ENCODE measurements at regions not wholly inside any gene's neighbourhood (a gene's known extent, or its start where the extent isn't known, plus 50 kb on each side); places are given as distances from the start of the nearest gene placed in this dataset.
"Not testable (repeated sequence)": the region's sequence is repeated elsewhere in the genome, so short reads cannot be mapped to it uniquely, and the experiment has no call there.

- DNase-seq (ENCODE audit: low spot score), result no peak
- H3K9me3 Mint-ChIP-seq, result no peaks in the 10 kb centered on the region
- intact Hi-C loops (cut with micrococcal nuclease), result loop anchor here (5.0 kb wide), 1 partner anchor 447 kb away; no protein-coding TSS in a partner anchor
- H3K27me3 Mint-ChIP-seq (ENCODE audit: insufficient read depth), result peaks cover 18% of the 10 kb centered on the region
- no peaks in the 10 kb centered on the region for H3K36me3 Mint-ChIP-seq (ENCODE audit: low read depth)
- peaks cover 7% of the 10 kb centered on the region for H3K4me1 Mint-ChIP-seq (ENCODE audit: low read depth)
- H3K4me3 Mint-ChIP-seq, result no peak overlapping the region
- H3K27ac Mint-ChIP-seq, result no peak overlapping the region
These were observed 157.0 kb downstream of the ADSS2 start for GRCh38 chr1:244294599-244295224.

- peaks cover 7% of the 10 kb centered on the region for H3K4me1 Mint-ChIP-seq (ENCODE audit: low read depth)
- H3K9me3 Mint-ChIP-seq, result no peaks in the 10 kb centered on the region
- no peak overlapping the region for H3K4me3 Mint-ChIP-seq
- H3K36me3 Mint-ChIP-seq (ENCODE audit: low read depth), result no peaks in the 10 kb centered on the region
- DNase-seq (ENCODE audit: low spot score), result no peak
- H3K27ac Mint-ChIP-seq, result no peak overlapping the region
- H3K27me3 Mint-ChIP-seq (ENCODE audit: insufficient read depth), result peaks cover 8% of the 10 kb centered on the region
- intact Hi-C loops (cut with micrococcal nuclease), result loop anchor here (5.0 kb wide), 1 partner anchor 449 kb away; no protein-coding TSS in a partner anchor
These were observed 155.7 kb downstream of the ADSS2 start for GRCh38 chr1:244296003-244296402.

GRCh38 chr1:244296447-244296846, 155.3 kb downstream of the ADSS2 start:
- peaks cover 3% of the 10 kb centered on the region for H3K27me3 Mint-ChIP-seq (ENCODE audit: insufficient read depth)

GRCh38 chr1:244297087-244297486, 154.6 kb downstream of the ADSS2 start:
- Mint-ChIP-seq H3K36me3 (ENCODE audit: low read depth) (no peaks in the 10 kb centered on the region), H3K27me3 (ENCODE audit: insufficient read depth) (peaks cover under 1% of the 10 kb centered on the region), H3K4me3 (no peak overlapping the region), H3K9me3 (no peaks in the 10 kb centered on the region), H3K4me1 (ENCODE audit: low read depth) (peaks cover 7% of the 10 kb centered on the region), H3K27ac (peak overlapping the region; percentile 11)
- intact Hi-C loops (cut with micrococcal nuclease), result loop anchor here (5.0 kb wide), 1 partner anchor 450 kb away; no protein-coding TSS in a partner anchor
- DNase-seq (ENCODE audit: low spot score), result no peak

More at GRCh38 chr1:244296447-244296846, 155.3 kb downstream of the ADSS2 start:
- intact Hi-C loops (cut with micrococcal nuclease), result loop anchor here (5.0 kb wide), 1 partner anchor 449 kb away; no protein-coding TSS in a partner anchor
- Mint-ChIP-seq H3K9me3 (no peaks in the 10 kb centered on the region), H3K4me3 (no peak overlapping the region), H3K4me1 (ENCODE audit: low read depth) (peaks cover 7% of the 10 kb centered on the region), H3K36me3 (ENCODE audit: low read depth) (no peaks in the 10 kb centered on the region), H3K27ac (no peak overlapping the region)
- DNase-seq (ENCODE audit: low spot score), result no peak

- no peak overlapping the region for H3K4me3 Mint-ChIP-seq
- no peak for DNase-seq (ENCODE audit: low spot score)
- H3K9me3 Mint-ChIP-seq, result no peaks in the 10 kb centered on the region
- peaks cover 7% of the 10 kb centered on the region for H3K4me1 Mint-ChIP-seq (ENCODE audit: low read depth)
- intact Hi-C loops (cut with micrococcal nuclease), result loop anchor here (5.0 kb wide), 1 partner anchor 450 kb away; no protein-coding TSS in a partner anchor
- no peaks in the 10 kb centered on the region for H3K36me3 Mint-ChIP-seq (ENCODE audit: low read depth)
- no peaks in the 10 kb centered on the region for H3K27me3 Mint-ChIP-seq (ENCODE audit: insufficient read depth)
- no peak overlapping the region for H3K27ac Mint-ChIP-seq
These were observed 154.1 kb downstream of the ADSS2 start for GRCh38 chr1:244297616-244298015.

GRCh38 chr1:244300029-244300375, 151.7 kb downstream of the ADSS2 start:
- H3K9me3 Mint-ChIP-seq; H3K27me3 Mint-ChIP-seq (ENCODE audit: insufficient read depth); intact Hi-C loops (cut with micrococcal nuclease); H3K36me3 Mint-ChIP-seq (ENCODE audit: low read depth); H3K27ac Mint-ChIP-seq; DNase-seq (ENCODE audit: low spot score); H3K4me3 Mint-ChIP-seq: not testable (repeated sequence)
- H3K4me1 Mint-ChIP-seq (ENCODE audit: low read depth), result peaks cover 12% of the 10 kb centered on the region

GRCh38 chr1:244301595-244302130, 150.0 kb downstream of the ADSS2 start:
- no peak for DNase-seq (ENCODE audit: low spot score)
- Mint-ChIP-seq H3K4me1 (ENCODE audit: low read depth) (peaks cover 12% of the 10 kb centered on the region), H3K9me3 (no peaks in the 10 kb centered on the region), H3K4me3 (no peak overlapping the region), H3K27me3 (ENCODE audit: insufficient read depth) (no peaks in the 10 kb centered on the region), H3K27ac (no peak overlapping the region), H3K36me3 (ENCODE audit: low read depth) (no peaks in the 10 kb centered on the region)
- intact Hi-C loops (cut with micrococcal nuclease), result no loop called here

- no peak for DNase-seq (ENCODE audit: low spot score)
- Mint-ChIP-seq H3K36me3 (ENCODE audit: low read depth) (no peaks in the 10 kb centered on the region), H3K27ac (no peak overlapping the region), H3K27me3 (ENCODE audit: insufficient read depth) (peaks cover 4% of the 10 kb centered on the region), H3K9me3 (peaks cover 7% of the 10 kb centered on the region), H3K4me1 (ENCODE audit: low read depth) (peaks cover 12% of the 10 kb centered on the region), H3K4me3 (no peak overlapping the region)
- intact Hi-C loops (cut with micrococcal nuclease), result no loop called here
These were observed 148.7 kb downstream of the ADSS2 start for GRCh38 chr1:244302876-244303609.

GRCh38 chr1:244303610-244303969, 148.1 kb downstream of the ADSS2 start:
- Mint-ChIP-seq H3K27ac (no peak overlapping the region), H3K36me3 (ENCODE audit: low read depth) (peaks cover 1% of the 10 kb centered on the region), H3K4me1 (ENCODE audit: low read depth) (peaks cover 12% of the 10 kb centered on the region), H3K27me3 (ENCODE audit: insufficient read depth) (peaks cover 4% of the 10 kb centered on the region), H3K4me3 (no peak overlapping the region), H3K9me3 (peaks cover 7% of the 10 kb centered on the region)
- no peak for DNase-seq (ENCODE audit: low spot score)
- intact Hi-C loops (cut with micrococcal nuclease), result no loop called here

GRCh38 chr1:244304156-244304555, 147.6 kb downstream of the ADSS2 start:
- H3K4me3 Mint-ChIP-seq, result no peak overlapping the region
- H3K27ac Mint-ChIP-seq, result no peak overlapping the region
- intact Hi-C loops (cut with micrococcal nuclease), result no loop called here
- H3K9me3 Mint-ChIP-seq, result peaks cover 7% of the 10 kb centered on the region
- H3K4me1 Mint-ChIP-seq (ENCODE audit: low read depth), result peaks cover 11% of the 10 kb centered on the region
- H3K27me3 Mint-ChIP-seq (ENCODE audit: insufficient read depth), result peaks cover 4% of the 10 kb centered on the region
- peaks cover 2% of the 10 kb centered on the region for H3K36me3 Mint-ChIP-seq (ENCODE audit: low read depth)
- DNase-seq (ENCODE audit: low spot score), result no peak

- Mint-ChIP-seq H3K4me3 (no peak overlapping the region), H3K36me3 (ENCODE audit: low read depth) (peaks cover 4% of the 10 kb centered on the region), H3K27me3 (ENCODE audit: insufficient read depth) (peaks cover 4% of the 10 kb centered on the region), H3K9me3 (peaks cover 7% of the 10 kb centered on the region), H3K27ac (peak overlapping the region; percentile 7), H3K4me1 (ENCODE audit: low read depth) (peaks cover 6% of the 10 kb centered on the region)
- intact Hi-C loops (cut with micrococcal nuclease), result no loop called here
- no peak for DNase-seq (ENCODE audit: low spot score)
These were observed 147.1 kb downstream of the ADSS2 start for GRCh38 chr1:244304656-244305055.

- Mint-ChIP-seq H3K27ac (no peak overlapping the region), H3K36me3 (ENCODE audit: low read depth) (peaks cover 5% of the 10 kb centered on the region), H3K4me3 (no peak overlapping the region), H3K9me3 (peaks cover 7% of the 10 kb centered on the region), H3K27me3 (ENCODE audit: insufficient read depth) (peaks cover 4% of the 10 kb centered on the region), H3K4me1 (ENCODE audit: low read depth) (peaks cover 5% of the 10 kb centered on the region)
- no peak for DNase-seq (ENCODE audit: low spot score)
- intact Hi-C loops (cut with micrococcal nuclease), result no loop called here
These were observed 145.8 kb downstream of the ADSS2 start for GRCh38 chr1:244305776-244306341.

- H3K9me3 Mint-ChIP-seq, result peaks cover 11% of the 10 kb centered on the region
These were observed 145.2 kb downstream of the ADSS2 start for GRCh38 chr1:244306544-244306943.

More at GRCh38 chr1:244306544-244306943, 145.2 kb downstream of the ADSS2 start:
- H3K36me3 Mint-ChIP-seq (ENCODE audit: low read depth), result peaks cover 7% of the 10 kb centered on the region
- H3K4me3 Mint-ChIP-seq, result no peak overlapping the region
- peaks cover 5% of the 10 kb centered on the region for H3K4me1 Mint-ChIP-seq (ENCODE audit: low read depth)
- intact Hi-C loops (cut with micrococcal nuclease), result no loop called here
- no peak for DNase-seq (ENCODE audit: low spot score)
- H3K27ac Mint-ChIP-seq, result no peak overlapping the region
- H3K27me3 Mint-ChIP-seq (ENCODE audit: insufficient read depth), result peaks cover 5% of the 10 kb centered on the region
